Uterus (tissue), 3 donors: ENCODE measurements at regions not wholly inside any gene's neighbourhood (a gene's known extent, or its start where the extent isn't known, plus 50 kb on each side); places are given as distances from the start of the nearest gene placed in this dataset.

Experiments
- DNase-seq, 2 donors: peaks; one replicate each; pipeline ENCODE4 v3.0.0-alpha.2; 2019 to 2020
- H3K27ac ChIP-seq, 2 donors: fragments of 200-600 bp; sonication (generic); 1 replicate in 1 of 2; 2 replicates in 1 of 2; pipeline ENCODE4 v1.5.1; 2016 to 2018
- H3K27me3 ChIP-seq, 2 donors: fragments of 200-600 bp; sonication (generic); one replicate each; pipeline ENCODE4 v1.5.1; 2018 to 2019; ENCODE audit warnings: control low read depth in 1 of 2
- H3K36me3 ChIP-seq, 2 donors: fragments of 200-600 bp; sonication (generic); one replicate each; pipeline ENCODE4 v1.5.1; 2019; ENCODE audit warnings: control low read depth in 1 of 2
- H3K4me1 ChIP-seq, 2 donors: fragments of 200-600 bp; sonication (generic); one replicate each; pipeline ENCODE4 v1.5.1; 2018 to 2019; ENCODE audit warnings: control low read depth in 1 of 2
- H3K4me3 ChIP-seq, 2 donors: fragments of 200-600 bp; sonication (generic); 1 replicate in 1 of 2; 2 replicates in 1 of 2; pipeline ENCODE4 v1.5.1; 2018 to 2019; ENCODE audit warnings: mild to moderate bottlenecking in 1 of 2
- H3K9me3 ChIP-seq, 2 donors: fragments of 200-600 bp; sonication (generic); one replicate each; pipeline ENCODE4 v1.5.1; 2019; ENCODE audit warnings: control low read depth in 1 of 2
- CTCF ChIP-seq, 4 experiments: fragments of 200-600 bp in 2 of 4; fragments of 450-650 bp in 2 of 4; sonication (generic) in 2 of 4; IDR thresholded peaks; one replicate each; pipeline ENCODE4 v1.5.1; 2016 to 2019; ENCODE audit warnings: antibody characterized with exemption in 4 of 4, mild to moderate bottlenecking in 2 of 4, moderate library complexity in 1 of 4
- POLR2A ChIP-seq, 2 donors: fragments of 450-650 bp; IDR thresholded peaks; one replicate each; pipeline ENCODE4 v1.6.1; 2016; ENCODE audit warnings: antibody characterized with exemption in 2 of 2, mild to moderate bottlenecking in 1 of 2, moderate library complexity in 1 of 2
- intact Hi-C: fragments of 100-400 bp; cut with DNase I; formaldehyde crosslinking; loops from one replicate; pipeline ENCODE4 v1.15.1; 2023; ENCODE audit warnings: low total_unique reads
- donor health status: DM: yes; HTN: yes; CAD: no.

GRCh38 chr6:65803186-65803585, 96.2 kb upstream of the EYS start:
- no peaks in the 10 kb centered on the region for H3K4me1 ChIP-seq
- DNase-seq = no peak
- no peaks in the 10 kb centered on the region for H3K27me3 ChIP-seq
- no peak for TF ChIP-seq CTCF (IDR thresholded peaks at IDR 0.05)
- no peak for TF ChIP-seq POLR2A (IDR thresholded peaks at IDR 0.05)
- H3K4me3 ChIP-seq = no peak overlapping the region
- H3K36me3 ChIP-seq = no peaks in the 10 kb centered on the region
- no peaks in the 10 kb centered on the region for H3K9me3 ChIP-seq
- no peak overlapping the region for H3K27ac ChIP-seq
- intact Hi-C loops = no loop called here

DNA sequence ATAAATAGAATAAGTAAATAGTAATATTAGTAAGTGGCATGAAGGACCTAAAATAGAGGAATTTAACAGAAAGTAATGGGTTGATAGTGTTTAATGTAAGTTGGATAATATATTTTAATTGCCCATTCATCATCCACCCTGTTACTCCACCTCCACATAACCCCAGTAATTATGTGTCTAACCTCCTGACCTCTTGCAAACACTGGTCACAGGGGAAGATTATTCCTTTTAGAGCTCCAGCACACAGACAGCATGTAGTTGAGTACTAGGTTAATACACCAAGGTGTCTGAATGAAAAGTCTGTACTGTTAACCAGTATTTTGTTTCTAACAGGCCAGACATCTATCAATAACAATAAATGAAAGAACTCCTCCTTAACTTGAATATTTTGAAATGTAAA, 92.4 kb upstream of the EYS start:
- no peaks in the 10 kb centered on the region for H3K4me1 ChIP-seq
- no peak for DNase-seq
- H3K36me3 ChIP-seq = no peaks in the 10 kb centered on the region
- H3K9me3 ChIP-seq = no peaks in the 10 kb centered on the region
- H3K4me3 ChIP-seq = no peak overlapping the region
- no peak overlapping the region for H3K27ac ChIP-seq
- no peak for TF ChIP-seq POLR2A (IDR thresholded peaks at IDR 0.05)
- no peak for TF ChIP-seq CTCF (IDR thresholded peaks at IDR 0.05)
- intact Hi-C loops = no loop called here
- no peaks in the 10 kb centered on the region for H3K27me3 ChIP-seq

- intact Hi-C loops = no loop called here
- no peak for DNase-seq
- Histone ChIP-seq H3K36me3 (no peaks in the 10 kb centered on the region), H3K4me3 (no peak overlapping the region), H3K27ac (no peak overlapping the region), H3K9me3 (no peaks in the 10 kb centered on the region), H3K4me1 (no peaks in the 10 kb centered on the region), H3K27me3 (no peaks in the 10 kb centered on the region)
- TF ChIP-seq POLR2A (IDR thresholded peaks at IDR 0.05) (no peak), CTCF (IDR thresholded peaks at IDR 0.05) (no peak)
These were observed 91.4 kb upstream of the EYS start for GRCh38 chr6:65798280-65799014.

DNA sequence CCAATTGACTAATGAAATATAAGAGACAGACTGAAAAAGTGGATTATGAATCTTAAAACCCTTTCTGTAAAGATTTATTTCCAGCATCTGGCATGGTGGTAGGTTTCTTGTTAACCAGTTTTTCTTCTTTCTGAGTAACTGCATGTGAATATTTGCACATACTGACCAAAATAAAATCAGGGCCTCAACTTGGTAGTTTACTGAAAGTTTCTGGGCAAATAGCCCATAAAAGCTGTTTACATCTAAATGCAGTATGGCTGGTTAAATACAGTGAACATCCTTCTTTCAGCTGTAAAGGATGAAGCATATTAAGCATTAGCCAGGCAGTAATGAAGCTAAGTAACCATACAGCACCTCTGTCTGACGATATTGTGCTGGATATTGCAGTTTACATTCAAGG, 83.6 kb upstream of the EYS start:
- no peaks in the 10 kb centered on the region for H3K9me3 ChIP-seq
- DNase-seq = no peak
- no peaks in the 10 kb centered on the region for H3K36me3 ChIP-seq
- intact Hi-C loops = no loop called here
- no peak overlapping the region for H3K4me3 ChIP-seq
- H3K27me3 ChIP-seq = no peaks in the 10 kb centered on the region
- H3K27ac ChIP-seq = no peak overlapping the region
- TF ChIP-seq CTCF (IDR thresholded peaks at IDR 0.05) = no peak
- TF ChIP-seq POLR2A (IDR thresholded peaks at IDR 0.05) = no peak
- no peaks in the 10 kb centered on the region for H3K4me1 ChIP-seq

DNA sequence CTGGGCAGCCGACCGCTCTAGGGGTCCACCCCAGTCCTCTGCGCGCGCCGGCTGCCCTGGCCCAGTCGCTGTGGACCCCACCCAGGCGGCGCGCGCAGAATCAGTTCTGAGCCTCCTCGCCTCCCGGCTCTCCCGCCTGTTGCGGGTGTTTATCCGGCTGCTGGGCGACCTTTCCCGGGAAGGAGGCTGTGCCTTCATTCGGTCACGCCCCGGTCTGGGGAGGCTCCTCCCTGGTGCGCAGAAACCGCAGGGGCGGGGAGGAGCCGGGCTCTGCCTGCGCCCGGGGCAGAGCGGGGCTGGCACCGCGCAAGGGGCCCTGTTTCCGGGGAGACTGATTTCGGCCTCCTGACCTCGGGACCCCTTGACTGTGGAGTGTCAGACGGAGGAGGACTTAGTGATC, 80.8 kb upstream of the EYS start:
- Histone ChIP-seq H3K9me3 (no peaks in the 10 kb centered on the region), H3K27ac (no peak overlapping the region), H3K27me3 (no peaks in the 10 kb centered on the region), H3K4me1 (no peaks in the 10 kb centered on the region), H3K4me3 (no peak overlapping the region), H3K36me3 (no peaks in the 10 kb centered on the region)
- intact Hi-C loops = no loop called here
- TF ChIP-seq CTCF (IDR thresholded peaks at IDR 0.05) (no peak), POLR2A (IDR thresholded peaks at IDR 0.05) (no peak)
- no peak for DNase-seq
